ENCODE measurements at regions not wholly inside any gene's neighbourhood (a gene's known extent, or its start where the extent isn't known, plus 50 kb on each side); places are given as distances from the start of the nearest gene placed in this dataset.

- TF ChIP-seq FOXK2 (IDR thresholded peaks at IDR 0.05) (no peak), FOXA1 (IDR thresholded peaks at IDR 0.05) (no peak), BHLHE40 (IDR thresholded peaks at IDR 0.05; ENCODE audit: borderline replicate concordance) (no peak), SUZ12 (IDR thresholded peaks at IDR 0.05) (no peak), ELF4 (IDR thresholded peaks at IDR 0.05) (no peak), FOXM1 (IDR thresholded peaks at IDR 0.05; ENCODE audit: borderline replicate concordance) (no peak), ZNF384 (IDR thresholded peaks at IDR 0.05) (no peak), SP1 (IDR thresholded peaks at IDR 0.05) (no peak), TARDBP (IDR thresholded peaks at IDR 0.05) (no peak), NFRKB (IDR thresholded peaks at IDR 0.05) (no peak), LEF1 (IDR thresholded peaks at IDR 0.05; ENCODE audit: borderline replicate concordance) (no peak), L3MBTL2 (conservative IDR thresholded peaks at IDR 0.05) (no peak), HDGF (IDR thresholded peaks at IDR 0.05; ENCODE audit: borderline replicate concordance) (no peak)
Observed at GRCh38 chr3:20254268-20255117, 68.5 kb upstream of the SGO1 start.

Measured in HEK293T (cell line).